H9 (cell line): ENCODE measurements at regions not wholly inside any gene's neighbourhood (a gene's known extent, or its start where the extent isn't known, plus 50 kb on each side); places are given as distances from the start of the nearest gene placed in this dataset.

ENCODE experiments used
- DNase-seq: peaks from one replicate; pipeline ENCODE4 v3.0.0-alpha.2; 2017
- H2AFZ ChIP-seq: one replicate; pipeline ENCODE4 v1.6.1; 2013; ENCODE audit warnings: mild to moderate bottlenecking, low read length, control low read depth, moderate library complexity
- H2AK5ac ChIP-seq: 2 replicates; pipeline ENCODE4 v1.6.1; 2013; ENCODE audit warnings: low read length, control low read depth, mixed read lengths; ENCODE audit not compliant: insufficient read length
- H2BK120ac ChIP-seq: one replicate; pipeline ENCODE4 v1.6.1; 2013; ENCODE audit warnings: low read depth, mild to moderate bottlenecking, low read length, control low read depth, inconsistent platforms; ENCODE audit not compliant: poor library complexity, severe bottlenecking
- H2BK12ac ChIP-seq: 2 replicates; pipeline ENCODE4 v1.6.1; 2013; ENCODE audit warnings: low read length, control low read depth, mixed read lengths, low read depth; ENCODE audit not compliant: insufficient read length
- H2BK15ac ChIP-seq: 2 replicates; pipeline ENCODE4 v1.6.1; 2013; ENCODE audit warnings: low read depth, low read length, control low read depth
- H2BK20ac ChIP-seq: one replicate; pipeline ENCODE4 v1.6.1; 2013; ENCODE audit warnings: low read depth, mild to moderate bottlenecking, low read length, control low read depth, inconsistent platforms; ENCODE audit not compliant: poor library complexity, severe bottlenecking
- H2BK5ac ChIP-seq: 2 replicates; pipeline ENCODE4 v1.6.1; 2013; ENCODE audit warnings: low read length, control low read depth, mixed read lengths; ENCODE audit not compliant: insufficient read length
- H3K14ac ChIP-seq: 2 replicates; pipeline ENCODE4 v1.6.1; 2013; ENCODE audit warnings: low read length, control low read depth; ENCODE audit not compliant: insufficient read depth
- H3K18ac ChIP-seq: 2 replicates; pipeline ENCODE4 v1.6.1; 2013; ENCODE audit warnings: low read depth, mild to moderate bottlenecking, mixed read lengths, low read length, control low read depth; ENCODE audit not compliant: insufficient read length
- H3K23ac ChIP-seq: 2 replicates; pipeline ENCODE4 v1.6.1; 2013; ENCODE audit warnings: low read length, control low read depth, mixed read lengths, low read depth; ENCODE audit not compliant: insufficient read length
- H3K23me2 ChIP-seq: 2 replicates; pipeline ENCODE4 v1.6.1; 2013; ENCODE audit warnings: low read depth, mild to moderate bottlenecking, mixed read lengths, low read length, control low read depth; ENCODE audit not compliant: insufficient read length, poor library complexity, severe bottlenecking
- H3K27ac ChIP-seq: 2 replicates; pipeline ENCODE4 v1.5.1; 2013; ENCODE audit warnings: low read length, control low read depth, mixed read lengths, low read depth; ENCODE audit not compliant: insufficient read length
- H3K27me3 ChIP-seq: 2 replicates; pipeline ENCODE4 v1.6.1; 2013; ENCODE audit warnings: low read length, control low read depth, inconsistent platforms; ENCODE audit not compliant: insufficient read depth
- H3K4ac ChIP-seq: 2 replicates; pipeline ENCODE4 v1.6.1; 2013; ENCODE audit warnings: low read depth, mild to moderate bottlenecking, control low read depth, inconsistent platforms, low read length, moderate library complexity
- H3K4me1 ChIP-seq: 2 replicates; pipeline ENCODE4 v1.6.1; 2013; ENCODE audit warnings: low read length, control low read depth, inconsistent platforms; ENCODE audit not compliant: insufficient read depth
- H3K4me2 ChIP-seq: 2 replicates; pipeline ENCODE4 v1.6.1; 2013; ENCODE audit warnings: low read length, control low read depth, mixed read lengths; ENCODE audit not compliant: insufficient read length, insufficient read depth
- H3K56ac ChIP-seq: 2 replicates; pipeline ENCODE4 v1.6.1; 2013; ENCODE audit warnings: low read depth, mild to moderate bottlenecking, mixed read lengths, low read length, control low read depth; ENCODE audit not compliant: insufficient read length
- H3K79me1 ChIP-seq: 2 replicates; pipeline ENCODE4 v1.6.1; 2013; ENCODE audit warnings: low read depth, mild to moderate bottlenecking, moderate library complexity, low read length, control low read depth, inconsistent platforms; ENCODE audit not compliant: insufficient read depth, poor library complexity, severe bottlenecking
- H3K79me2 ChIP-seq: 2 replicates; pipeline ENCODE4 v1.6.1; 2013; ENCODE audit warnings: low read length, control low read depth, inconsistent platforms; ENCODE audit not compliant: insufficient read depth
- H3K9ac ChIP-seq: 2 replicates; pipeline ENCODE4 v1.6.1; 2013; ENCODE audit warnings: low read length, control low read depth, mixed read lengths; ENCODE audit not compliant: insufficient read length; ENCODE audit errors: extremely low read depth
- H3K9me3 ChIP-seq: one replicate; pipeline ENCODE4 v1.6.1; 2013; ENCODE audit warnings: low read depth, low read length, inconsistent platforms; ENCODE audit not compliant: control insufficient read depth
- H3T11ph ChIP-seq: one replicate; pipeline ENCODE4 v1.6.1; 2013; ENCODE audit warnings: mild to moderate bottlenecking, low read length, control low read depth, inconsistent platforms
- H4K20me1 ChIP-seq: one replicate; pipeline ENCODE4 v1.6.1; 2013; ENCODE audit not compliant: control insufficient read depth, insufficient read length, insufficient read depth
- H4K5ac ChIP-seq: 2 replicates; pipeline ENCODE4 v1.6.1; 2013; ENCODE audit warnings: low read depth, mild to moderate bottlenecking, mixed read lengths, low read length, control low read depth; ENCODE audit not compliant: insufficient read length
- H4K8ac ChIP-seq: replicated peaks from 2 replicates; pipeline ENCODE4 v1.6.1; 2013; ENCODE audit warnings: low read length, control low read depth, mixed read lengths, low read depth; ENCODE audit not compliant: insufficient read length
- H4K91ac ChIP-seq: 2 replicates; pipeline ENCODE4 v1.6.1; 2013; ENCODE audit warnings: low read depth, mild to moderate bottlenecking, moderate library complexity, mixed read lengths, low read length, control low read depth; ENCODE audit not compliant: insufficient read length
- H3K27ac Mint-ChIP-seq, 3 experiments: 2 replicates in 2 of 3; 3 replicates in 1 of 3; pipeline ENCODE4 v1.8.0; 2020 to 2021; ENCODE audit warnings: mixed read lengths in 3 of 3, mild to moderate bottlenecking in 1 of 3, moderate library complexity in 1 of 3
- H3K27me3 Mint-ChIP-seq: 2 replicates; pipeline ENCODE4 v1.8.0; 2021; ENCODE audit warnings: low read depth, mild to moderate bottlenecking, moderate library complexity, mixed read lengths
- H3K36me3 Mint-ChIP-seq, 3 experiments: 2 replicates in 2 of 3; 3 replicates in 1 of 3; pipeline ENCODE4 v1.8.0; 2020 to 2021; ENCODE audit warnings: low read depth in 3 of 3, mixed read lengths in 3 of 3; ENCODE audit not compliant: insufficient read depth in 1 of 3
- H3K4me1 Mint-ChIP-seq, 2 experiments: 2 replicates each; pipeline ENCODE4 v1.8.0; 2020; ENCODE audit warnings: mixed read lengths in 2 of 2
- H3K4me3 Mint-ChIP-seq, 2 experiments: 2 replicates in 1 of 2; 3 replicates in 1 of 2; pipeline ENCODE4 v1.8.0; 2020 to 2021; ENCODE audit warnings: mild to moderate bottlenecking in 2 of 2, mixed read lengths in 2 of 2, moderate library complexity in 1 of 2
- H3K9me3 Mint-ChIP-seq, 2 experiments: 2 replicates in 1 of 2; 3 replicates in 1 of 2; pipeline ENCODE4 v1.8.0; 2020; ENCODE audit warnings: mild to moderate bottlenecking in 2 of 2, mixed read lengths in 2 of 2, moderate library complexity in 1 of 2
- CTCF ChIP-seq: fragments of 200-600 bp; sonication (generic); conservative IDR thresholded peaks from 3 replicates; pipeline ENCODE4 v1.8.0; 2021; ENCODE audit warnings: antibody characterized with exemption, mild to moderate bottlenecking
- WGBS: extraction: QIAGEN DNeasy Blood & Tissue Kit; methylation state at CpG from one replicate; pipeline ENCODE4 v1.1.7; 2013; ENCODE audit warnings: missing lambda C conversion rate, low lambda C conversion rate, mixed read lengths; ENCODE audit not compliant: insufficient read length; ENCODE audit errors: extremely low coverage; 5-methylcytosine and 5-hydroxymethylcytosine counted together

GRCh38 chr14:83660597-83660996 lies 1869.3 kb upstream of the FLRT2 start:
- TF ChIP-seq CTCF = no peak
- H3K14ac ChIP-seq = no peak overlapping the region
- H3K4me3 Mint-ChIP-seq = no peak overlapping the region

More at GRCh38 chr14:83660597-83660996, 1869.3 kb upstream of the FLRT2 start:
- no peak overlapping the region for H3K27ac ChIP-seq
- H3K56ac ChIP-seq = no peak overlapping the region
- H3K23ac ChIP-seq = no peak overlapping the region
- Mint-ChIP-seq H3K27ac (no peak overlapping the region), H3K9me3 (no peaks in the 10 kb centered on the region), H3K36me3 (no peaks in the 10 kb centered on the region), H3K27me3 (no peaks in the 10 kb centered on the region), H3K4me1 (peaks cover 12 to 17% of the 10 kb centered on the region in 2 experiments)
- H2AK5ac ChIP-seq = no peak overlapping the region
- no peak overlapping the region for H3K4me2 ChIP-seq
- no peak overlapping the region for H2BK120ac ChIP-seq
- H4K91ac ChIP-seq = no peak overlapping the region
- no peak overlapping the region for H3K4ac ChIP-seq
- H2BK15ac ChIP-seq = no peak overlapping the region
- H3K18ac ChIP-seq = no peak overlapping the region
- H3K9me3 ChIP-seq = no peaks in the 10 kb centered on the region
- no peaks in the 10 kb centered on the region for H3K79me1 ChIP-seq
- H4K5ac ChIP-seq = no peak overlapping the region
- H4K8ac ChIP-seq = no peak overlapping the region
- H3K23me2 ChIP-seq = no peaks in the 10 kb centered on the region
- no peak overlapping the region for H2BK12ac ChIP-seq
- no peak overlapping the region for H3K9ac ChIP-seq
- WGBS = no CpG with 5 or more reads among the region's 1 CpG
- peaks cover 4% of the 10 kb centered on the region; the same call in 1 of the 2 replicates for H3K4me1 ChIP-seq
- no peak overlapping the region for H3T11ph ChIP-seq
- H4K20me1 ChIP-seq = no peaks in the 10 kb centered on the region
- no peaks in the 10 kb centered on the region for H3K79me2 ChIP-seq
- no peak overlapping the region for H2BK5ac ChIP-seq
- H2AFZ ChIP-seq = no peak overlapping the region
- no peak overlapping the region for H2BK20ac ChIP-seq
- no peaks in the 10 kb centered on the region for H3K27me3 ChIP-seq
- no peak for DNase-seq
